ENCODE measurements at regions not wholly inside any gene's neighbourhood (a gene's known extent, or its start where the extent isn't known, plus 50 kb on each side); places are given as distances from the start of the nearest gene placed in this dataset.

- no peak for DNase-seq (ENCODE audit: low read depth in 2 of 2)
Measured at GRCh38 chr11:104529906-104530305, 366.0 kb upstream of the PDGFD start.

- DNase-seq (ENCODE audit: low read depth in 2 of 2): no peak
Measured at GRCh38 chr11:104529213-104529612, 365.3 kb upstream of the PDGFD start.

GRCh38 chr11:104526006-104526405 is 362.1 kb upstream of the PDGFD start:
- DNase-seq (ENCODE audit: low read depth in 2 of 2): no peak

GRCh38 chr11:104525416-104525815 is 361.5 kb upstream of the PDGFD start:
- DNase-seq (ENCODE audit: low read depth in 2 of 2): no peak

- no peak for DNase-seq (ENCODE audit: low read depth in 2 of 2)
Measured at GRCh38 chr11:104524254-104524653, 360.3 kb upstream of the PDGFD start.

- DNase-seq (ENCODE audit: low read depth in 2 of 2): no peak
Measured at GRCh38 chr11:104523611-104524010, 359.7 kb upstream of the PDGFD start.

GRCh38 chr11:104522650-104523049 is 358.7 kb upstream of the PDGFD start:
- DNase-seq (ENCODE audit: low read depth in 2 of 2): no peak

- DNase-seq (ENCODE audit: low read depth in 2 of 2): no peak
Measured at GRCh38 chr11:104522123-104522522, 358.2 kb upstream of the PDGFD start.

- no peak for DNase-seq (ENCODE audit: low read depth in 2 of 2)
Measured at GRCh38 chr11:104510169-104510568, 346.2 kb upstream of the PDGFD start.

GRCh38 chr11:104490182-104490581 is 326.2 kb upstream of the PDGFD start:
- DNase-seq (ENCODE audit: low read depth in 2 of 2): no peak

GRCh38 chr11:104488561-104488960 is 324.6 kb upstream of the PDGFD start:
- DNase-seq (ENCODE audit: low read depth in 2 of 2): no peak

GRCh38 chr11:104487046-104487806 is 323.3 kb upstream of the PDGFD start:
- DNase-seq (ENCODE audit: low read depth in 2 of 2): no peak

- DNase-seq (ENCODE audit: low read depth in 2 of 2): no peak
Measured at GRCh38 chr11:104484804-104485554, 321.0 kb upstream of the PDGFD start.

- no peak for DNase-seq (ENCODE audit: low read depth in 2 of 2)
Measured at GRCh38 chr11:104476898-104477297, 313.0 kb upstream of the PDGFD start.

- DNase-seq (ENCODE audit: low read depth in 2 of 2): no peak
Measured at GRCh38 chr11:104476454-104476853, 312.5 kb upstream of the PDGFD start.

- no peak for DNase-seq (ENCODE audit: low read depth in 2 of 2)
Measured at GRCh38 chr11:104467404-104467803, 303.5 kb upstream of the PDGFD start.

- no peak for DNase-seq (ENCODE audit: low read depth in 2 of 2)
Measured at GRCh38 chr11:104465321-104465720, 301.4 kb upstream of the PDGFD start.

- no peak for DNase-seq (ENCODE audit: low read depth in 2 of 2)
Measured at GRCh38 chr11:104464691-104465090, 300.7 kb upstream of the PDGFD start.

GRCh38 chr11:104462341-104462740 is 298.4 kb upstream of the PDGFD start:
- no peak for DNase-seq (ENCODE audit: low read depth in 2 of 2)

GRCh38 chr11:104451197-104451893 is 287.4 kb upstream of the PDGFD start:
- no peak for DNase-seq (ENCODE audit: low read depth in 2 of 2)

- no peak for DNase-seq (ENCODE audit: low read depth in 2 of 2)
Measured at GRCh38 chr11:104443387-104443786, 279.4 kb upstream of the PDGFD start.

- DNase-seq (ENCODE audit: low read depth in 2 of 2): no peak
Measured at GRCh38 chr11:104442321-104442720, 278.4 kb upstream of the PDGFD start.

- DNase-seq (ENCODE audit: low read depth in 2 of 2): no peak
Measured at GRCh38 chr11:104435494-104435893, 271.5 kb upstream of the PDGFD start.

Data from stimulated activated CD8-positive, alpha-beta memory T cell treated with anti-CD3 and anti-CD28 coated beads, Interleukin-15, amount 100 ng/mL, for 48 hours (primary cell).